NCI-H1048 (cell line): ENCODE measurements at regions not wholly inside any gene's neighbourhood (a gene's known extent, or its start where the extent isn't known, plus 50 kb on each side); places are given as distances from the start of the nearest gene placed in this dataset.
"Not testable (repeated sequence)": the region's sequence is repeated elsewhere in the genome, so short reads cannot be mapped to it uniquely, and the experiment has no call there.

Experiments used
- DNase-seq: peaks from one replicate; lab custom pipeline; 2025; lab: John Stamatoyannopoulos, UW

DNA sequence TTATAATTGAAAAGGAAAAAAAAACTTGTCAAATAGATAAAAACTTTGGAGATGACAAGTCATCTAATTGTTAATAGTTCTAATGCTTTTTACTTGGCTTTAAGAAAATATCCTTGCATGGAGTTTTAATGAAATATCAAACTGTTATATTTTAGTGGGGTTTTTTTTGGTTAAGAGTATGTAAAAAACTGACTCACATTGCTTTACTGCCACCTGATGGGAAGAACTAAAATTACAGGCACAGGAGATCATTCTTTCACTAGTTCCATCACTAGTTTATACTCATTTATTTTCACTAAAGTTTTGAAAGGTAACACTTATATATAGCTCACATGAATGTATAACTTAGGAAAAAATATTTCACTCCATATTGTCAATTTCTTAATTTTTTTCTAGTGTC, 309.1 kb downstream of the LMBRD1 start:
- no peak for DNase-seq

DNA sequence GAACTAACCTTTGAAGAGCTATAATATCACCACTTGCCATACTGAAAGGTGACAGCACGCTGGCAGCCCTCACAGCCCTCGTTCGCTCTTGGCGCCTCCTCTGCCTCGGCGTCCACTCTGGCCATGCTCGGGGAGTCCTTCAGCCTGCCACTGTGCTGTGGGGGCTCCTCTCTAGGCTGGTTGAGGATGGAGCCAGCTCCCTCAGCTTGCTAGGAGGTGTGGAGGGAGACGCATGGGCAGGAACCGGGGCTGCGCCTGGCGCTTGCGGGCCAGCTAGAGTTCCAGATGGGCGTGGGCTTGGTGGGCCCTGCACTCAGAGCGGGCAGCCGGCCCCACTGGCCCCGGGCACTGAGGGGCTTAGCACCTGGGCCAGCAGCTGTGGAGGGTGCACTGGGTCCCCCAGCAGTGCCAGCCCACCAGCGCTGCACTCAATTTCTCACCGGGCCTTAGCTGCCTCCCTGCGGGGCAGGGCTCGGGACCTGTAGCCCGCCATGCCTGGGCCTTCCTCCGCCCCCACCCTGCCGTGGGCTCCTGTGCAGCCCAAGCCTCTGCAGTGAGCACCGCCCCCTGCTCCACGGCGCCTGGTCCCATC, 329.7 kb downstream of the LMBRD1 start:
- DNase-seq, result no peak

GRCh38 chr6:69465866-69466265, 330.9 kb downstream of the LMBRD1 start:
- DNase-seq, result no peak

- DNase-seq, result no peak
Measured at GRCh38 chr6:69456086-69456485, 340.7 kb downstream of the LMBRD1 start.

GRCh38 chr6:69454619-69455018, 342.2 kb downstream of the LMBRD1 start:
- not testable (repeated sequence) for DNase-seq

DNA sequence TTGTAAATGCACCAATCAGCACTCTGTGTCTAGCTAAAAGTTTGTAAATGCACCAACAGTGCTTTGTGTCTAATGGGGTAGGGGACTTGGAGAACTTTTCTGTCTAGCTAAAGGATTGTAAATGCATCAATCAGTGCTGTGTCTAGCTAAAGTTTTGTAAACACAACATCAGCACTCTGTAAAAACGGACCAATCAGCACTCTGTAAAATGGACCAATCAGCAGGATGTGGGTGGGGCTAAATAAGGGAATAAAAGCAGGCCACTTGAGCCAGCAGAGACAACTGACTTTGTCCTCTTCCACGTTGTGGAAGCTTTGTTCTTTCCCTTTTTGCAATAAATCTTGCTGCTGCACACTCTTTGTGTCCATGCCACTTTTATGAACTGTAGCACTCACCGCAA, 346.3 kb downstream of the LMBRD1 start:
- DNase-seq, result not testable (repeated sequence)

DNA sequence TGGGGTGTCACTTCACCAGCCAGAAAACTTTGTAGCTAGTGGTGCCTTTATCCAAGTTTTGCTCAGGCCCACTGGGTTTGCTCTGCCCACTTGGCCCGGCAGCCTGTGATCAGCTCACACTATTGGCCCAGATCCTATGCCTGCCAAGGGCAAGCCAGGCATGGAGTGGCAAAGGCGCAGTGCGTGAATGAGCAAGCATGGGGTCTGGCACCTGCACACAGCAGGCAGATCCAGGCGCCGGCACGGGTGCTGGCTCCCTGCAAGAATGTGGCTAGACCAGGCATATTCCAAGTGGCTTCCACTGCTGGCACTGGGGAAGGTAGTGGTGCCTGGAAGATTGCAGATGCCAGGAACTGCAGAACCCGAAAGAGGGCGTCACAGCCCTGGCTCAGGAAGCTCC, 346.9 kb downstream of the LMBRD1 start:
- DNase-seq, result no peak
